GM06990 (cell line): ENCODE measurements at regions not wholly inside any gene's neighbourhood (a gene's known extent, or its start where the extent isn't known, plus 50 kb on each side); places are given as distances from the start of the nearest gene placed in this dataset.

Experiments
- DNase-seq: peaks from one replicate; pipeline ENCODE4 v3.0.0-alpha.2; 2011; ENCODE audit not compliant: insufficient read length; ENCODE audit errors: extremely low read depth
- H3K27me3 ChIP-seq: replicated peaks from 2 replicates; pipeline ENCODE4 v1.6.0; 2011; ENCODE audit warnings: low read length; ENCODE audit not compliant: control insufficient read depth, insufficient read depth
- H3K36me3 ChIP-seq: 2 replicates; pipeline ENCODE4 v1.5.1; 2011; ENCODE audit warnings: low read length; ENCODE audit not compliant: control insufficient read depth, insufficient read depth
- H3K4me3 ChIP-seq: replicated peaks from 2 replicates; pipeline ENCODE4 v1.5.1; 2011; ENCODE audit warnings: low read depth, mild to moderate bottlenecking, control low read depth, low read length
- TF ChIP-seq, protein P1 (sequence below): IDR thresholded peaks from 2 replicates; pipeline ENCODE4 v1.5.1; 2011; ENCODE audit warnings: low read length, control low read depth, mild to moderate bottlenecking, inconsistent platforms; ENCODE audit not compliant: insufficient read depth, poor library complexity, severe bottlenecking

DNA sequence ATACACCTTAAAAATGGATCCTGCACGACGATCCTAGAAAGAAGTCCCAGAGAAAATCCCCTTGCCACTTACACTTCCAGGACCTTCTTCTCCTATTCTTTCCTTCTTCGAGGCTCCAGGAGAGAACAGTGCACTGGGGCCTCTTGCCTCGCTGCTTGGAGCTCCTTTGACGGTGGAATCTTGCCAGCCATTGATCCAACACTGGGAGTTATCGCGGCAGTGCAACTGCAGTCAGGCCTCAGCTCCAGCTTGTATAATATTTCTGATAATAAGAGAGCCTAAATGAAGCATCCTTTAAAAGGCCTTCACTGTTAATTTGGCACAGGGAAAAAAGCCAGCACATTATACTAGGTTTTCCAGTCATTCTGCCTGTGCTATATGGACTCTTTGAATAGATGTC lies 216.9 kb upstream of the PARD3B start:
- TF ChIP-seq, protein P1, sequence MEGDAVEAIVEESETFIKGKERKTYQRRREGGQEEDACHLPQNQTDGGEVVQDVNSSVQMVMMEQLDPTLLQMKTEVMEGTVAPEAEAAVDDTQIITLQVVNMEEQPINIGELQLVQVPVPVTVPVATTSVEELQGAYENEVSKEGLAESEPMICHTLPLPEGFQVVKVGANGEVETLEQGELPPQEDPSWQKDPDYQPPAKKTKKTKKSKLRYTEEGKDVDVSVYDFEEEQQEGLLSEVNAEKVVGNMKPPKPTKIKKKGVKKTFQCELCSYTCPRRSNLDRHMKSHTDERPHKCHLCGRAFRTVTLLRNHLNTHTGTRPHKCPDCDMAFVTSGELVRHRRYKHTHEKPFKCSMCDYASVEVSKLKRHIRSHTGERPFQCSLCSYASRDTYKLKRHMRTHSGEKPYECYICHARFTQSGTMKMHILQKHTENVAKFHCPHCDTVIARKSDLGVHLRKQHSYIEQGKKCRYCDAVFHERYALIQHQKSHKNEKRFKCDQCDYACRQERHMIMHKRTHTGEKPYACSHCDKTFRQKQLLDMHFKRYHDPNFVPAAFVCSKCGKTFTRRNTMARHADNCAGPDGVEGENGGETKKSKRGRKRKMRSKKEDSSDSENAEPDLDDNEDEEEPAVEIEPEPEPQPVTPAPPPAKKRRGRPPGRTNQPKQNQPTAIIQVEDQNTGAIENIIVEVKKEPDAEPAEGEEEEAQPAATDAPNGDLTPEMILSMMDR: no peak
- no peak overlapping the region for H3K4me3 ChIP-seq
- no peak for DNase-seq
- H3K36me3 ChIP-seq: no peaks in the 10 kb centered on the region
- no peaks in the 10 kb centered on the region for H3K27me3 ChIP-seq

DNA sequence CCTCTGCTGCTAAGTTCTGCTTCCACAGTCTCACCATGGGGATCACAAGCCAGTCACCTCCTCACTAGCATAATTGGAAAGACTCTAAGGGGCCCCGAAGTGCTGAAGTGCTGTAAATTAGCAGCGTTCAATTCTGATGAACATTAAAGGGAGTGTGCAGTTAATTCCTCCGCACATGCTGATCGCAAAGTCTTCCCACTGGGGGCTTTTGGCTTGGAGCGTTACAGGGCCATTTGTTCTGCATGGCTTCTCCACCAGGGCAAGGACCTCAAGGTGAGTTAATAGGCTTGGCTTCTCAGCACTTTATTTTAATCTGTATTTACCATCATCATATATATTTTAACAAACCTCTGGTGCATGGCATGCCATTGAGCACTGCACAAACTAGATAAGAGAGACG lies 216.3 kb upstream of the PARD3B start:
- Histone ChIP-seq H3K4me3 (no peak overlapping the region), H3K27me3 (no peaks in the 10 kb centered on the region), H3K36me3 (no peaks in the 10 kb centered on the region)
- no peak for DNase-seq
- TF ChIP-seq, protein P1: no peak

DNA sequence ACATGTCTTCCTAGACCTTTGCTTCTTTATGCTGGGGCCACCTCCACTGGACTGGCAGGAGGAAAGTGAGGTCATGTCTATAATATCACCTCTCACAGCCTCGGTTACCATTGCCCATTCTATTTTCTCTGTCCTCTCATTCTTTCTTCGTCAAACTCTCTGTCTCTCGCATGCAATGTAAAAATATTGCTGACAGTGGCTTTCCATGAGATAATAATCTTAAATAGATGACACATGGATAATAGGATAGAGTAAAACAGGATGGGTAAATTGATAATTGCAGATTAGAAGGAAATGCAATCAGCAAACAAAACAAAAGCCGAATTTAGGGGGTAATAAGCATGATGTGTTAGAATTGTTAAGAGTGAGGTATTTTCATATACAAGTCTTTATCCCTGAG lies 215.7 kb upstream of the PARD3B start:
- TF ChIP-seq, protein P1: no peak
- H3K36me3 ChIP-seq: no peaks in the 10 kb centered on the region

DNA sequence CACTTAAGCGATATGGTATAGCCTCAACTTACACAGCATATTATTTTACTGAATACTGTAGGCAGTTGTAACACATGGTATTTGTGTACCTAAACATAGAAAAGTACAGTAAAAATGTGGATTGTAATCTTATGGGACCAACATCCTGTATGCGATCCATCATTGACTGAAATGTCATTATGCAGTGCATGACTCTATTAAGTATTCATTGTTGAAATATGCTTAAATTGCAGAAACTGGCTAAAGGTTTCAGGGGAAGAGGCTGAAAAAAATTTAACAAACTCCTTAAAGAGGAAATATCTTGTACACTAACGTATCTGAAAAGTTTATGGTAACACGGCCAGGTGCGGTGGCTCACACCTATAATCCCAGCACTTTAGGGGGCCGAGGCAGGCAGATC lies 214.1 kb upstream of the PARD3B start:
- no peak overlapping the region for H3K4me3 ChIP-seq
- no peaks in the 10 kb centered on the region for H3K36me3 ChIP-seq
- DNase-seq: no peak
- TF ChIP-seq, protein P1: no peak
- H3K27me3 ChIP-seq: no peaks in the 10 kb centered on the region

More for the DNA sequence above, 215.7 kb upstream of the PARD3B start:
- Histone ChIP-seq H3K4me3 (no peak overlapping the region), H3K27me3 (no peaks in the 10 kb centered on the region)
- DNase-seq: no peak

DNA sequence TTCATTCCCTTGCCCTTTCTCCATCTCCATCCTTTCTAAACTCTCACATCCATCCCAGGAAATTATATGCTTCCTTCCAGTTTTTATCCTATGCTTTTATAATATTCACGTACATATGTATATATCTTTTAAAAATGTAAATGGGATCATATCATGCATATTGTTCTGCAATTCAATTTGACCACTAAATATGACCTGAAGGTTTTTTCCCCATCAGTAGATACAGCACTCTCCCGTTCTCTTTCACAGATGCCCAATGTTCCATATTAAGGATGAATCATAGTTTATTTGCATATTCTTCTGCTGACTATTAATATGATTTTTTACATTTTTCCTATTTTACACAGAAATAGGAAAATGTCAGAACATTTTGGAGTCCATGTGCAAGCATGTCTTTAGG lies 213.3 kb upstream of the PARD3B start:
- Histone ChIP-seq H3K36me3 (no peaks in the 10 kb centered on the region), H3K27me3 (no peaks in the 10 kb centered on the region; the same call in 1 of the 2 replicates), H3K4me3 (no peak overlapping the region)
- DNase-seq: no peak
- TF ChIP-seq, protein P1: no peak

DNA sequence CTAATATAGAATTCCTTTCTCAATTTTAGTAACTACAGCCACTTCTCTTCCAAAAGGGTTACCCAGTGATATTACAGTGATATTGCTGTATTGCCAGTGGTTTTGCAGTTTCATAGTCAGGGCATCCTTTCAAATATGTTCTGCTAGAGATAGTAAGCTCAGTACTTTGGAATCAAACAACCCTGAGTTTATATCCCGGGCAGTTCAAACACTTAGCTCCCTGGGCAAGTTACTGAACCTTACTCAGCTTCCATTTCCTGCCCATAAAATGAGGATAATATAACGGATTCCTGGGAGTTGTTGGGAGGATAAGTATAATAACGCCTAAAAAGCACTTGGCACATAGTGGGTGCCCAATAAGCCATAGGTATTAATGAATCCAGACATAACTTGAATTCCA lies 212.6 kb upstream of the PARD3B start:
- DNase-seq: no peak
- TF ChIP-seq, protein P1: no peak
- Histone ChIP-seq H3K36me3 (no peaks in the 10 kb centered on the region), H3K4me3 (no peak overlapping the region), H3K27me3 (no peaks in the 10 kb centered on the region; the same call in 1 of the 2 replicates)
